OCI-LY3 (cell line): ENCODE measurements at regions not wholly inside any gene's neighbourhood (a gene's known extent, or its start where the extent isn't known, plus 50 kb on each side); places are given as distances from the start of the nearest gene placed in this dataset.

ENCODE experiments used
- EZH2phosphoT487 ChIP-seq: fragments of 200-600 bp; shearing (Covaris generic); IDR thresholded peaks from 2 replicates; pipeline ENCODE4 v1.6.1; 2018; ENCODE audit warnings: antibody characterized with exemption, mixed run types, low read depth
- TF ChIP-seq, protein P1 (sequence below): fragments of 200-600, 300-600 bp; sonication (generic); IDR thresholded peaks from 2 replicates; pipeline ENCODE4 v1.5.1; 2014; ENCODE audit warnings: antibody characterized with exemption, low read length, low read depth

- TF ChIP-seq, protein P1, sequence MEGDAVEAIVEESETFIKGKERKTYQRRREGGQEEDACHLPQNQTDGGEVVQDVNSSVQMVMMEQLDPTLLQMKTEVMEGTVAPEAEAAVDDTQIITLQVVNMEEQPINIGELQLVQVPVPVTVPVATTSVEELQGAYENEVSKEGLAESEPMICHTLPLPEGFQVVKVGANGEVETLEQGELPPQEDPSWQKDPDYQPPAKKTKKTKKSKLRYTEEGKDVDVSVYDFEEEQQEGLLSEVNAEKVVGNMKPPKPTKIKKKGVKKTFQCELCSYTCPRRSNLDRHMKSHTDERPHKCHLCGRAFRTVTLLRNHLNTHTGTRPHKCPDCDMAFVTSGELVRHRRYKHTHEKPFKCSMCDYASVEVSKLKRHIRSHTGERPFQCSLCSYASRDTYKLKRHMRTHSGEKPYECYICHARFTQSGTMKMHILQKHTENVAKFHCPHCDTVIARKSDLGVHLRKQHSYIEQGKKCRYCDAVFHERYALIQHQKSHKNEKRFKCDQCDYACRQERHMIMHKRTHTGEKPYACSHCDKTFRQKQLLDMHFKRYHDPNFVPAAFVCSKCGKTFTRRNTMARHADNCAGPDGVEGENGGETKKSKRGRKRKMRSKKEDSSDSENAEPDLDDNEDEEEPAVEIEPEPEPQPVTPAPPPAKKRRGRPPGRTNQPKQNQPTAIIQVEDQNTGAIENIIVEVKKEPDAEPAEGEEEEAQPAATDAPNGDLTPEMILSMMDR, result no peak
- TF ChIP-seq EZH2phosphoT487, result no peak
Observed at GRCh38 chr18:42196651-42197050, 241.6 kb downstream of the PIK3C3 start.
